HG02588 (cell line): ENCODE measurements at regions not wholly inside any gene's neighbourhood (a gene's known extent, or its start where the extent isn't known, plus 50 kb on each side); places are given as distances from the start of the nearest gene placed in this dataset.
"Not testable (repeated sequence)": the region's sequence is repeated elsewhere in the genome, so short reads cannot be mapped to it uniquely, and the experiment has no call there.

Source experiments
- ATAC-seq: cut with Tn5 transposase; IDR thresholded peaks from one replicate; pipeline ENCODE4 v1.9.1; 2021; ENCODE audit warnings: mild to moderate bottlenecking, moderate library complexity; ENCODE audit not compliant: unreplicated experiment

DNA sequence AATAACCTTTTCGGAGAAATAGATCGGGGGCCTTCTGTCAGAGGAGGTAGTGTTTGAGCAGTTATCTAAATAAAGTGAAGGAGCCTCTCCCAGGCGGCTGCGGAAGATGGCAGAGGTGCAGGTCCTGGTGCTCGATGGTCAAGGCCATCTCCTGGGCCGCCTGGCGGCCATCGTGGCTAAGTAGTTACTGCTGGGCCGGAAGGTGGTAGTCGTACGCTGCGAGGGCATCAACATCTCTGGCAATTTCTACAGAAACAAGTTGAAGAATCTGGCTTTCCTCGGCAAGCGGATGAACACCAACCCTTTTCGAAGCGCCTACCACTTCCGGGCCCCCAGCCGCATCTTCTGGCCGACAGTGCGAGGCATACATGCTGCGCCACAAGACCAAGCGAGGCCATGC, 186.1 kb downstream of the KTN1 start:
- no peak for ATAC-seq

DNA sequence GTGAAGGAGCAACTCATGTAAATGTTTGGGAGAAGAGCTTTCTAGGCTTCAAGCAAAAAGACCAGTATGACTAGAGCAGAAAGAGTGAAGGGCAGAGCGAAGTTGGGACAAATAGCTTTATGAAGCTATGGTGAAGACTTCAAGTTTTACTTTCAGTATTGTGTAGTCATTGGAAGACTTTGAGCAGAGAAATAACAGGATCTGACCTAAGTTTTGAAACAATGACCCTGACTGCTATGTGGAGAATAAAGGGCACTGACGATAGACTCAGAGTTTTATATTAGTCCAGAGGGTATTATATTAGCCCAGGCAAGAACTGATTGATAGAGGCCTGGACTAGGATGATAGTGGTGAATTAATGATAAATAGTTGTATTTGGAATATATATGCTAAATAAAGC, 187.3 kb downstream of the KTN1 start:
- ATAC-seq: no peak

DNA sequence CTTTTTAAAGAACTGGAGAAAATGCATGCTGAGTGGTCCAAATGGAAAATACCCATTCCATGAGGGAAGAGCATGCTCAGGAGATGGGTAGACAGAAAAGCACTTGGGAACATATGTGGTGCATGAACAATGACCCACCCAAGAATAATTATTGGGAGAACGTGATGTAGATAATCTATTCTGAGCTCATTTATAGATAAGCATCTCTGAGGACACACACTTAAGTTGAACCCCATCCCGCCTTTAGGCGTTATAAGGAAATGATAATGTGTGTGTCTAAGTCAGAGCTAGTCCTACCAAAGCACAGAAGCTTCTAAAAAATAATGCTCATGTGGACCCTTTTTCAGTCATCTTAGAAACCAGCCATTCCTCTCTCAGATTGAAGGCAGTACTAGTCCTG, 189.9 kb downstream of the KTN1 start:
- ATAC-seq: no peak

DNA sequence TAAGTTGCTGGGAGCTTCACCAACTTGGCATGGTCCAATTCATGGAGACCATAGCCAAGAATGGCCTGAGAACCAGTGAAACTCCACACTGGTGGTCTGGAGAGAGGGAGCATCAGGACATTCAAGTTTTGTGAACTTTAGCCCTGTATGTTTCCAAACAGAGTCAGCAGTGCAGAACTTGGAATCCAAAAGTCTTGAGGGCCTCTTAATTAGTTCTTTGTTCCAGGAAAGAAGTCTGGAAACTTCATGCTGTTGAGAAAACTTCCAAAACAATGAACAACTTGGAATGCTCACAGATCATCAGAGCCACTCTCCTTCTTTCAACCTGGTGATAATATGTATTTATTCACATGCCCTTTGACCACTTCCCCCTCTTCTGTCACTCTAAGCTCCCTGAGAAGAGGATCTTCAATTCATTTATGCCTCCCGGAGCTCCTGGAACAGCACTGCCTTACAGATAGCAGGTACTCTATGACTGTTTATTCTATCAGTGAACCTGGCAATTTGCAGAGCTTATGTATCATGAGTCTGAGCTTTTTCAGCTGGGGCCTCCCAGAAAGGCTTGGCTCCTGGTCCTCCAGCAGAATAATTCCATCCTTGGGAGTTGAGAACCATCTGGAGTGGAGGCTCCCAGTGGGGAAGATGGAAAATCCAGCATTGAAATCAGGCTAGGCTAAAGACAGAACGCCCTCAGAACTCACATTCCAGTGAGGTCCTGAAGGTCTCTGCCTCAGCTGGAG, 191.4 kb downstream of the KTN1 start:
- ATAC-seq: no peak

DNA sequence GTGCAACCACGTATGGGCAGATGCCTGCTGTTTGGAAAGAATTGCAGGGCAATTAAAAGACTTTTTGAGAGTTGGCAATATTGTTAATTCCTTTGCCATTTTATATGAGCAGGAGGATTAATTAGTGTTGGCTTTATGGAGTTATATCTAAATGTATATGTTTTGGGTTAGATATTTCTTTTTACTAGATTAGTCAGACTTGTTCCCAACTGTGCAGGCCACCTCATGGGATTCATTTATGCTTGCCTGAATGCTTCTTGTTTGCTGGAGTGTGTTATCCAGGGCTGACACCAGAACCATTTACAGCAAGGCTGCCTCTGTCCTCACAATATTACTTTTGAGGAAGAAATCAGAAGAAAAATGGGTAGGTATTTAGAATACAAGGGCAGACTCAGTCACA, 192.5 kb downstream of the KTN1 start:
- no peak for ATAC-seq

DNA sequence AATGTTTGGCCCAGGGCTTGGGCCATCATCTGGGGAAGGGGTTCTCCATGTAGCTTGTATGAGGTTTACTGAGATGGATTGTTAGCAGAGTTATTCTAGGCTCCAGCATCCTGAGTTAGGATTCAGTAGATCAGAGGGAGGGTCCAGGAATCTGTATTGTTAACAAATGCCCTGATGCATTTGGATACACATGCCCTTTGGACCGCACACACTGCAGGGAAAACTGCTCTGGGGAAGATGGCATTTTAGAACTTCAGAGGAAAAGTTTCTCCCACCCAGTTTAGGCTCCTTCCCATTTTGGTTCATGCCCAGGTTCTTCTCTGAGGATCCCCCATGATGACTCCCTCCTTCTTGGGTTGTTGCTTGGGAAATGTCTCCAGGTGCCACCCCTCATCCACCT, 193.3 kb downstream of the KTN1 start:
- ATAC-seq: no peak

DNA sequence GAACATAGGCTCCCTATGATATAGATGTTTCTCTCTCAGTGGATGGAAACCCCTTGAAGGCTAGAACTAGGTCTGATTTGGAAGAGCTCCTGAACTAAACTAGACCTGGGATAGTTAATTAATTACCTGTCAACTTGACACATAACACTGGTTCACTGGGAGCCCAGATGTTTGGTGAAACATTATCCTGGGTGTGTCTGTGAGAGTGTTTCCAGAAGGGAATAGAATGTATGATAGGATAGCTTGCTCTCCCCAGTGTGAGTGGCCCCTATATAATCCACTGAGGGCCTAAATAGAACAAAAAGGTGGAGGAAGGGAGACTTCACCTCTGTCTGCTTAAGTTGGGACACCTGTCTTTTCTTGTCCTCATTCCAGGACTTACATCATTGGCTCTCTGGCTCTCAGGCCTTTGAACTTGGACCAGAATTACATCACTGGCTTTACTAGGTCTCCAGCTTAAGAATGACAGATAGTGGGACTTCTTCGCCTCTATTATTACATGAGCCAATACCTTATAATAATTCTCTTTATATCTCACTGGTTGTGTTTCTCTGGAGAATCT, 194.1 kb downstream of the KTN1 start:
- ATAC-seq: no peak

DNA sequence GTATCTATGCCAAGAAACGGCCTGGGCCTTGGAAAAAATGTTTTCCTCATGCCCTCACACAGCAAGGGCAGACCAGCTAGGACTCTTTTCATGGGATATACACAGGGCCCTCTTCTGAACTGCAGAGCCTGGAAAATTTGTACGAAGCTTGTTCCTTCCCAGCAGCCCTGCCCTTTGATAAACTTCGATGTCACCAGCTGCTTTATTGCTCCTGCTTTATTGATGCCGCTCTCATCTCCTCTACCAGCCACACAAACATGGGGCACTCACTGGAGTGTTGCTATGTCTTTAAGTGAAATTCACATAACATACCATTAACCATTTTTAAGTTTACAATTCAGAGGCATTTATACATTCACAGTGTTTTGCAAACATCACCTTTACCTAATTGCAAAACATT, 197.9 kb downstream of the KTN1 start:
- ATAC-seq: no peak

DNA sequence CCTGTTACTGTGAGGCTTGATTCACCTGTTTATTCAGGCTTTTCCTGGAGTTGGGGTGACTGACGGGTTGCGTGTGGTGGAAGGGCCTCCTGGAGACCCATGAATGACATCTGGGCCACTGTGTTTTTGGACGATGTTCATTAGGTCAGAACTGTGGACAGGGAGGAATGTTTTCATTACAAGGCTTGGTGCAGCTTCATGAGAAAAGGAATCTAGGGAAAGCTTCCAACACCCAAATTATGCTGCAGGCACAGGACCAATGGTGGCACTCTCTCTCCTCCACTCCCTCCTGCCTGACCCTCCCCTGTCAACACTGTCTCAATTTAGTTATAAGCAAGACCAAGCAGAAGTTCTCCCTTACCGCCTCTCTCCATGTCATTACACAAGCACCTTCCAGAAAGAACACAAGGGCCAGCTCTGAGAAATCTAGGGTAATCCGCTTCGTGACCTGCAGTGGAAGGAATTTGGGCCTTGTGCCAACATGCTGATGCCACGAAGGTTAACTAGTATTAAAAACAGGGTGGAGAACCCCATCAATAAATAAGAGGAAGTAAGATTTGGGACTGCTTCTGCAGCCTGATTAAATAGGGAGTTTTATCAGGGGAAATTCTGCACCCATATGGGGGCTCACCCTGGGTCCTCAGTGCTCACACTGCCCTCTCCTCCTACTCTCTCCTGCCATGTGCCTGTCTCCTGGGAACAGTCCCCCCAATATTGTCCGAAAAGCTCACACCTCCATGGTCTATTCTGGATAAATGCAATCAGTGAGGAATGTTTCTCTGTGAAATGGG, 200.3 kb downstream of the KTN1 start:
- no peak for ATAC-seq

DNA sequence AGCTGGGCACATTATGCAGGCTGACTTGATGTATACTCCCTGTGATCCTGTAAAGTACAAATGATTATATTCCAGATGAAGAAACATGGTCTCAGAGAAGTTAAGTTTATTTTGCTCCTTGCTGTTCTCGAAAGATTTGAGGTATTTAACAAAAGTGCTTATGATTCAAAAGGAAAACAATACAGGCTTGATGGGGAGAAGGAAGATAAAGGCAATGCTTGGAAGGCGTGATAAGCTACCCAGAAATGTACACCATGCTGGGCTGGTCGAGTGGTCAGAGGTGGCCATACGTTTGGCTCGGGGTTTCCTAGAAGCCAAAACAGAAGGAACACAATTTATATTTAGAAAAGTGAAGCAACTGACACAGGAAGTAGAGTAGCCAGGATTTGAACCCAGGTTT, 201.0 kb downstream of the KTN1 start:
- no peak for ATAC-seq

DNA sequence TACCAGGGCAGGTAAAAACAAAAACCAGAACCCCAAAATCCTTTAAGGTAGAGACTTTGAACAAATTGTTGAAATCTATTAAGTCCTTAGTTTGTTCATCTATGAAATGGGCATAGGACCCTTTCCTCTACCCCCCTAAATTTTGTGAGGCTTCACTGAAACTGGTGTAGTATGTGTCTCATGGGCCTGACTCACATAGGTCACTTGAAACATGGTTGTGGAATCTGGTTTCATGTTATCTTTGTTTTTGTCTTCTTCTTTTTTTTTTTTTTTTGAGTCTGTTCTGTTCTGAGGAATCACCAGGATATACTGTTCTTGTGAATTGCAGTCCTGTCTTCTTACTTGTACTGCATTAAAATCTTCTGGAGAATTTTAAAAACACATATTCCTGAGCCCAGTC, 202.2 kb downstream of the KTN1 start:
- no peak for ATAC-seq

DNA sequence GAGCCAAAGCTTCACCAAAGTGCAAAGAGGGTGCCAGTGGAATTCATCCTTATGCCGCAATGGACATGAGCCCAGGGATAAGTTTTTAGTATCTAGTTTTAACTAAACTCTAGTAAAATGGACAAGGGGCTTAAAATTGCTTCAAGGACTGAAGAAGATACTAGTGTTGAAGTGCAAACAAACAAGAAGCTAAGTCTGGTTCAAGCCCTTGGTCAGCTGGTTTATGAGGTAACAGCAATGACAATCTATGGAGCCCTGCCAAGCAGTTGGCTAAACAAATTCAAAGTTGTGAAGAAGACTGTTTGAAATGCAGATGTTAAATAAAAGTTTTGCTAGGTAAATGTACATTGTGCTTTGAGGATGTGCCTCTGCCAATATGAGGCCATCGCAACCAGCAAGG, 209.4 kb downstream of the KTN1 start:
- ATAC-seq: no peak

DNA sequence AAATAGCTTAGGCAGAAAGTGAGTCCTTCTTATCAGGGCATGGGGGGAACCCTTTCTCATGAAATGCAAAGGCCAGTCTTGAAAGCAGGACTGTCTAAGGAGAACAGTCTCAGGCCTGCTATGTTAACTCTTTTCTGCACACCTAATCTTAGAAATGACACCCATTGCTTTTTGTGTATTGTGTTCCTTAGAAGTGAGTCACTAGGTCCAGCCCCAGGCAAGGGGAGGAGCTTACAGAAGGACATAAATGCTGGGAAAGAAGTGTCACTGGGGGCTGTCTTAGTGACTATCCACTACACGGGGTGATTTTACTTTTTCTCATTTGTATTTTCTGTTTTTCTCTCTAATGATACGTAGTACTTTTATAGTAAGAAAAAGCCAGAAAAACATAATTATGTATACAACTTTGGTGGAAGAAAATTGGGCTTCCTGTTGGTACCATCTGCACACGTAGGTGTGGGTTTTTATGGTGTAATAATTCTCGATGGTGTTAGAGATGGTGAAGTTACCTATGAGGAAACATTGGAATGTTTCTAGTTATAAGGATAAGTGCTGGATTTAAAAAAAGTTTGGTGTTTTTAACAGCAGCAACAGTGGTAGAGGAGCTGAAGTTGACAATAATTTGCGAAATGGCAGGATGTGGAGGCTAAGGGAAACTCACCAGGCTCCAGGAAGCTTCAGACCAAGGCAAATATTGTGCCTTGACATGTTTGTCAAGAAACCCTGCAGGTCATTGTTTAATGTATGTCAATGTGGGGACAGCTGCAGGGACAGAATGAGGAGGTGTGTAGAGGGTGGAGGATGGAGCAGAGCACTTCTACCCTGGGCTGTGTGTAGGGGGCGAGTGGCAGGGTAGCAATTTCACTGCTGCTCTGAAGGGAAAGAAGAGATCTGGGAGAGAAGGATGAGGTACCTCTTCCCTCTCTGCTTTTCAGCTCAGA, 214.9 kb downstream of the KTN1 start:
- no peak for ATAC-seq

DNA sequence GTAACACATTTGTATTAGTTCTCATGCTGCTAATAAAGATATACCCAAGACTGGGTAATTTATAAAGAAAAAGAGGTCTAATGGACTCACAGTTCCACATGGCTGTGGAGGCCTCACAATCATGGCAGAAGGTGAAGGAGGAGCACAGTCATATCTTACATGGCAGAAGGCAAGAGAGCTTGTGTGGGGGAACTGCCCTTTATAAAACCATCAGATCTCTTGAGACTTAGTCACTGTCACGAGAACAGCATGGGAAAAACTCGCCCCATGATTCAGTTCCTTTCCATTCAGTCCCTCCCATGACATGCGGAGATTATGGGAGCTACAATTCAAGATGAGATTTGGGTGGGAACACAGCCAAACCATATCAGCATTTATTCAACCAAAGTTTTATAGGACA, 216.5 kb downstream of the KTN1 start:
- ATAC-seq: not testable (repeated sequence)

DNA sequence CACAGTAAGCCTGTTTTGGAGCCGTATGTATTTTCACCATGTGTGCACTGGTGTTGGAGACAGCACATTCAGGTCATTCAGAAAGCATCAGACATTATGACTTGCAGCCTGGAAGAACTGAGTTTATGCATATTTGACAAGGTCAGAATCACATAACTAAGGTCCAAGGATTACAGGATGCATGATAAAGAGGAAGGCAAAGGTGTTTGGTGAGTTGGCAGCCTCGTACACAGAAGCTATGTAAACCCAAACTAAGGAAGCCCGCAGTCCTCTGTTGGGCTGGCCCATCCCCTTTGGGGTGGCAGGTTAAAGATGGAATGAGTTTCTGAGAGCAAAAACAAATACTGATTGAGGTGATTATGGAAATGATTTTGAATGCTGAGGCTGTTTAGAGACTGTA, 218.4 kb downstream of the KTN1 start:
- no peak for ATAC-seq

DNA sequence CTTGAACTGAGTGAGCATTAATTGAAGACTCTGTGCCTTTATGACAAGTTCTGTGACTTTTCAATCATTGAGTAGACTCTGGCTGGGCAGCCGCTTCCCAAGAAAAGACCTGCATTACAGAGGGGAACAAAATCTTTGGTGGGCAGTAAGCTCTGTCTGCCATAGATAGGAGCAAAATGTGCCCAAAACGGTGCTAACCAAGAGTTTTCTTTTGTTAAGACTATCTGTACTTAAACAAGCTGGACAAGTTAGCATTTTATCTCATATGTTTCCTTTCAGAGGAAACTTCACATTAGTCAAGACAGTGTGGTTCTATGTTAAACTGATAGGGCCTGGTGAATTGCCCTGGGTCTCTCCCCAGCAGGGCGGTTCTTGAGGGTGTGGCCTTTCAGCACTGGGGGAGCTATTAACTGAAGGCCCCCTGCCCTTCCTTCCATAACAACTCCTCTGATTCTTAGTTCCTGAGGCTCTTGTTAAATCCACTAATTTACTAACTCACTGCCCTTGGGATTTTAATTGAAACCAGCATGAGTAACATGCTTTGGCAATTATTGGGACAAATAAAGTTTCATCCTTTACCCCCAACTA, 219.6 kb downstream of the KTN1 start:
- ATAC-seq: no peak

DNA sequence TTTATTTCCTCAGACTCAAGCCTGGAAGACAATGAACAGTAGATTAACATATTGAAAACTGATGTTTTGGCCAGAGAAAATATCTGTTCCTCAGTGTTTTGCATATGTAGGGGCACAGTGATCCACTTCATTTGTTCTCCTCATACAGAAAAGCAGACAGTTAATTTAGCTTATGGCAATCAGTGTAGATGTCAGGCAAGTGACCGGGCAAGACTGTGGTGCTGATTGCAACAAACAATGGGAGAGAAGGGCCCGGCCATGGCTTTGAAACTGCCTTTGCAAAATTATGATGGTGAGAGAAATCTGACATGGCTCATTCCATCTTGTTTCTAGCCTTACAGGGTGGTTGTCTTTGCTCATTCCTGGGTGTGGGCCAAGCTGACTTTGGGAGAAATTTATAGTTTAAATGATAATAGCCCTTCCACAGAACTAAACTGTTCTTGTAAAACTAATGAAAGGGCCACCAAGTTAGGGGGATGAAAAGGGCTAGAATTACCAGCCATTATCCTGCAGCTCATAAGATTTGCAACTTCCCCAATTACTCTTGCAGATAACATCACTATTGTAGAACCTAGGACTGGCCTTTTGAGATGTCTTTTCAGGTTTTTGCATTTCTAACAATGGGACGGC, 220.3 kb downstream of the KTN1 start:
- no peak for ATAC-seq

DNA sequence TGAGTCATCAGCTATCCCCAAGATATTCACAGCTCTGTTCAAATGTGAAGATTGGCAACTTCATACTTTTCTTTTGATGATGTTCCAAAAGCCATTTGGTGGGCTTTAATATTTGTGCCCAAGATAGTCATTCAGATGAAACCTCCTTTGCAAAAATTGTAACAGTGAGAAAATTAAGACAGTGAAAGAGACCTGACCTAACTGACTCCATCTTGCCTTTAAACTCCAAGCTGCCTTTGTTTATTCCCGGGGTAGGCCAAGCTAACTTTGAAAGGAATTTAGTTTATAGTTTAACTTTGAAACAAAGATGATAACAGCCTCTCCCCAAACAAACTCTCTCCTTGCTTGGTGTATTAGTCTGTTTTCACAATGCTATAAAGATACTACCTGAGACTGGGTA, 221.1 kb downstream of the KTN1 start:
- no peak for ATAC-seq

DNA sequence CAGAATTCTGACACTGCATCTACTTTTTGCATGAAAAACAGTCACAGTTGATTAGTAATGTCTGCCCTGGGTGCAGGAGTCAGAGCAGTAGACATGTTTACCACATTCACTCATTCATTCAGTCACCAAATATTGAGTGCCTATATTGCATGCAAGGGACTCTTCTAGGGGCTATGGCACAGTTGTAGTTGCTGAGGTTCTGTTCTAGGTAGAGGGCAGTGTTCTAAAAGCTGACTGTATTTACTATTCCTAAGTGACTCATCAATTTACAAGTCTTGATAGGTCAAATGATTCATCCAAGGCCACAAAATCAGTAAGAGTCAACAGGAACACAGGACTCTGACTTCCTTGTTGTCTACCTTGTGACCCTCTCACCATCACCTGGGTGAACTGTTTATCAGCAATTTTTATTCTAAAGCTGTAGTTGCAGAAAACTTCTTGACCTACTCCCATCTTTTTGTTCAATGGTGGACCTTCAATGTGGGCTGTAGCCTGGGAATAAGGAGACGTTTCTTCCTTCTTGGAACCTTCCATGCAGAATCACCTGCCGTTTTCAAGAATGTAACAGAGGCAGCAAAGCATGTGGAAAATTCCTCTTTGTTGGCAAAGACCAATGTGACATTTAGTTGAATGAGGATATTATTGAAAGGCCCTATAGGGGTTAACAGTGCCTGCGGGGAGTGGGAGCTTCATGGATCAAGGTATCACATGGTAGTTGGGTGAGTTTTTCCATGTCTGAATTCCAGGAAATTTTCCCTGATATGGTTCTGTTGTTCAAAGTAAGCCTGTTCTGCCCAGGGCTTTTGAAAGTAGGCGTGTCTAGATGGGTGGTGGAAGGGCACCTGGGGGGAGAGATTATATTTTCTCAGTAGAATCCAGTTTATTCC, 223.2 kb downstream of the KTN1 start:
- no peak for ATAC-seq
